Tibial nerve (tissue), 3 donors: ENCODE measurements at regions not wholly inside any gene's neighbourhood (a gene's known extent, or its start where the extent isn't known, plus 50 kb on each side); places are given as distances from the start of the nearest gene placed in this dataset.

Experiments
- POLR2A ChIP-seq, 2 donors: fragments of 450-650 bp; IDR thresholded peaks; one replicate each; pipeline ENCODE4 v1.6.1; 2017; ENCODE audit warnings: antibody characterized with exemption in 2 of 2, mild to moderate bottlenecking in 2 of 2, moderate library complexity in 2 of 2
- TF ChIP-seq, protein P1 (sequence below), 5 experiments: fragments of 200-600 bp in 3 of 5; fragments of 450-650 bp in 2 of 5; sonication (generic) in 3 of 5; IDR thresholded peaks; one replicate each; pipeline ENCODE4 v1.5.1; 2016 to 2019; ENCODE audit warnings: antibody characterized with exemption in 5 of 5, mild to moderate bottlenecking in 3 of 5, moderate library complexity in 2 of 5

DNA sequence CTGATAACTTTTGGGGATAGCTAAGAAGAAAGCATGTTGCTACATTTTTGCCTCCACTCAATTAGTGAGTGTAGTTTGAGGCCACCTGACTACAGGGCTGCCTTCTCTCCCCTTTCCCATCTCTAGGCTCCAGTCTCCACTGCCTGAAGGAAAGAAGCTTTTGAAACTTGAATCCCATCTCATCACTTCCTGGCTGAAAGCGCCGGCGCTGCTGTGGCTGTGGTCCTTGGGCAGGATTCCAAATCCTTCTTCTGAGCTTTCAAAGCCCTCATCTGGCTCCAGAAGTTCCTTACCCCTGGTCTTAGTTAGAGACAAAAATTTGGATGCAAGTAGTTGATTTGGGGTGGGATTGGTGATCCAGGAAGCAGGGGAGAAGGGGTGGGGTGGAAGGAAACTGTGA is 119.4 kb downstream of the FOXL1 start:
- TF ChIP-seq, protein P1, sequence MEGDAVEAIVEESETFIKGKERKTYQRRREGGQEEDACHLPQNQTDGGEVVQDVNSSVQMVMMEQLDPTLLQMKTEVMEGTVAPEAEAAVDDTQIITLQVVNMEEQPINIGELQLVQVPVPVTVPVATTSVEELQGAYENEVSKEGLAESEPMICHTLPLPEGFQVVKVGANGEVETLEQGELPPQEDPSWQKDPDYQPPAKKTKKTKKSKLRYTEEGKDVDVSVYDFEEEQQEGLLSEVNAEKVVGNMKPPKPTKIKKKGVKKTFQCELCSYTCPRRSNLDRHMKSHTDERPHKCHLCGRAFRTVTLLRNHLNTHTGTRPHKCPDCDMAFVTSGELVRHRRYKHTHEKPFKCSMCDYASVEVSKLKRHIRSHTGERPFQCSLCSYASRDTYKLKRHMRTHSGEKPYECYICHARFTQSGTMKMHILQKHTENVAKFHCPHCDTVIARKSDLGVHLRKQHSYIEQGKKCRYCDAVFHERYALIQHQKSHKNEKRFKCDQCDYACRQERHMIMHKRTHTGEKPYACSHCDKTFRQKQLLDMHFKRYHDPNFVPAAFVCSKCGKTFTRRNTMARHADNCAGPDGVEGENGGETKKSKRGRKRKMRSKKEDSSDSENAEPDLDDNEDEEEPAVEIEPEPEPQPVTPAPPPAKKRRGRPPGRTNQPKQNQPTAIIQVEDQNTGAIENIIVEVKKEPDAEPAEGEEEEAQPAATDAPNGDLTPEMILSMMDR (IDR thresholded peaks at IDR 0.05): no peak
- no peak for TF ChIP-seq POLR2A (IDR thresholded peaks at IDR 0.05)
